ENCODE measurements at regions not wholly inside any gene's neighbourhood (a gene's known extent, or its start where the extent isn't known, plus 50 kb on each side); places are given as distances from the start of the nearest gene placed in this dataset.

DNA sequence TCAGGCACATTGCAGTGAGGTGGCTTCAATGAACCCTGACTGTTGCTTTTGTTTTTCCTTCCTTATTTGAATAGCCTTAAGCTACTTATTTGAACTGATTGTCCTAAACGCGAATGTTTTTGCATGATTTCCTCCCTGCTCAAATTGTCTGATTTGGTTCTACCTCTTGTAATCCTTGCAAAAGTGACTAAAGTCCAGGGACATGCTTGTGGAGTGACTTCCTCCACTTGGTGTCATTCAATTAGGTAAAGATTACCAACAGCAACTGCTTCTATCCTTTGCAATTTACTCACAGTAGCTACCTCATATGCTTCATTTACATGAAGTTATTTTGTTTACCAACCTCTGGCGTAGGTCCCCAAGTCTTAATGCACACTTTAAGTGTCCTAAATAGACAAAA is 295.9 kb upstream of the TMEM229A start:
- no peak overlapping the region for H3K27ac ChIP-seq
- H3K4me3 ChIP-seq, result no peak overlapping the region
- no peaks in the 10 kb centered on the region for H3K36me3 ChIP-seq
- peaks cover 0 to 2% (median 0%) of the 10 kb centered on the region in 12 donors for H3K9me3 ChIP-seq
- no peak for TF ChIP-seq POLR2A (IDR thresholded peaks at IDR 0.05)
- TF ChIP-seq, protein P1, sequence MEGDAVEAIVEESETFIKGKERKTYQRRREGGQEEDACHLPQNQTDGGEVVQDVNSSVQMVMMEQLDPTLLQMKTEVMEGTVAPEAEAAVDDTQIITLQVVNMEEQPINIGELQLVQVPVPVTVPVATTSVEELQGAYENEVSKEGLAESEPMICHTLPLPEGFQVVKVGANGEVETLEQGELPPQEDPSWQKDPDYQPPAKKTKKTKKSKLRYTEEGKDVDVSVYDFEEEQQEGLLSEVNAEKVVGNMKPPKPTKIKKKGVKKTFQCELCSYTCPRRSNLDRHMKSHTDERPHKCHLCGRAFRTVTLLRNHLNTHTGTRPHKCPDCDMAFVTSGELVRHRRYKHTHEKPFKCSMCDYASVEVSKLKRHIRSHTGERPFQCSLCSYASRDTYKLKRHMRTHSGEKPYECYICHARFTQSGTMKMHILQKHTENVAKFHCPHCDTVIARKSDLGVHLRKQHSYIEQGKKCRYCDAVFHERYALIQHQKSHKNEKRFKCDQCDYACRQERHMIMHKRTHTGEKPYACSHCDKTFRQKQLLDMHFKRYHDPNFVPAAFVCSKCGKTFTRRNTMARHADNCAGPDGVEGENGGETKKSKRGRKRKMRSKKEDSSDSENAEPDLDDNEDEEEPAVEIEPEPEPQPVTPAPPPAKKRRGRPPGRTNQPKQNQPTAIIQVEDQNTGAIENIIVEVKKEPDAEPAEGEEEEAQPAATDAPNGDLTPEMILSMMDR (IDR thresholded peaks at IDR 0.05), result no peak
- intact Hi-C loops (cut with DNase I), result no loop called here
- WGBS, 4 donors, result 54 to 67% (median 58%) methylated on average over 3 of the region's 3 CpGs
- ATAC-seq (no peak), DNase-seq (no peak)
- no peaks in the 10 kb centered on the region for H3K27me3 ChIP-seq
- no peaks in the 10 kb centered on the region for H3K4me1 ChIP-seq

DNA sequence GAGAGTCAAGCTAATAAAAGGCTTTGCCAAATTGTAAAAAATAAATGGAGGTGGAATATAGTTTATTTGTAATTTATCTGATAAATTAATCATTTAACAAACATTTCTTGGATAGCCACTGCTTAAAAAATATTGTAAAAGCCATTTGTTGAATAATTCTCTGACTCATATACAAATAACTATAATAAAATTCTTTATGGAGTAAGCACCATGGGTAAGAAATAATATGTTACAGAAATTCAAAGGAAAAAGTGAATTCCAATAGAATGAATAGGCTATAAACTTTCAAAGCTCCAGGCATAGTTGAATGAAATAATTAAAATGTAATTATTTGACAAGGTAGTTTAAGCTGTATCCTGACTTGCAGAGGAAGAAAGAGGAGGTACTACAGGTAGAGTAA is 291.4 kb upstream of the TMEM229A start:
- no peak overlapping the region for H3K4me3 ChIP-seq
- H3K9me3 ChIP-seq, result no peaks in the 10 kb centered on the region
- TF ChIP-seq, protein P1 (IDR thresholded peaks at IDR 0.05), result no peak
- TF ChIP-seq POLR2A (IDR thresholded peaks at IDR 0.05), result no peak
- DNase-seq (no peak), ATAC-seq (no peak)
- H3K36me3 ChIP-seq, result no peaks in the 10 kb centered on the region
- no peaks in the 10 kb centered on the region for H3K27me3 ChIP-seq
- no peak overlapping the region for H3K27ac ChIP-seq
- intact Hi-C loops (cut with DNase I), result no loop called here
- H3K4me1 ChIP-seq, result no peaks in the 10 kb centered on the region

DNA sequence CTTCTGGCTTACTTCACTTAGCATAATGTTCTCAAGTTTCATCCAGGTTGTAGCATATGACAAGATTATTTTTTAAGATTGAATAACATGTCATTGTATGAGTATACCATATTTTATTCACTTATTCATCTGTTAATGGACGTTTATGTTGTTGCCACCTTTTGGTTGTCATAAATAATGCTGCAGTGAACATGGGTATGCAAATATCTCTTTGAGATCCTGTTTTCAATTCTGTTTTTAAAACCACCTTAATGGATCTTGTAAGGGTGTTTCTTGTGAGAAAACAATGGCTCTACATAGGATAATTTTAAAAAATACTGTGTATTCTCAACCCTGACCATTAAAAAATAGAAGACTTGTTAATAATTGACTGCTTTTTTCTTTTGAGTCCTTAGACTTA is 290.7 kb upstream of the TMEM229A start:
- 25 to 36% (median 31%) methylated on average over 1 of the region's 1 CpG for WGBS, 4 donors
- H3K27ac ChIP-seq, result no peak overlapping the region
- H3K36me3 ChIP-seq, result no peaks in the 10 kb centered on the region
- intact Hi-C loops (cut with DNase I), result no loop called here
- no peaks in the 10 kb centered on the region for H3K27me3 ChIP-seq
- H3K4me1 ChIP-seq, result no peaks in the 10 kb centered on the region
- DNase-seq, result no peak
- ATAC-seq, result no peak
- no peak overlapping the region for H3K4me3 ChIP-seq
- no peak for TF ChIP-seq POLR2A (IDR thresholded peaks at IDR 0.05)
- TF ChIP-seq, protein P1 (IDR thresholded peaks at IDR 0.05), result no peak
- H3K9me3 ChIP-seq, result no peaks in the 10 kb centered on the region

DNA sequence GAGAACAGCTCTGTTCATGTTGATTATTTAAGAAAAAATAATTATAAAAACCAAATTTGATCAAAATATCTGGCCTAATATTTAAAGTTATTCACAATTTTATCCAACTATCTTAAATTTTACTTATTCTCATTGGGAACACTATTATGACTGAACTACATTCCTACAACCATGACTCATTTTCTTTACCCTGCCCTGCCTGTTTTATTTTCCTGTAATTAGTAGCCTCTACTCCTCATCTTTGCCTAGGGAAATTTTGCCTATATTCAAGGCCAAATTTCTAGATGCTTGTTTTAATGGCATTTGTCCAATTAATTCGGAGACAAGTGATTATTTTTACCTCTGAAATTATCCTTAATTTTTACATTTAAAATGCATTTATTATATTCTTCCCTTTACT is 289.7 kb upstream of the TMEM229A start:
- no peak for TF ChIP-seq POLR2A (IDR thresholded peaks at IDR 0.05)
- TF ChIP-seq, protein P1 (IDR thresholded peaks at IDR 0.05), result no peak
- Histone ChIP-seq H3K27ac (no peak overlapping the region), H3K4me1 (no peaks in the 10 kb centered on the region), H3K36me3 (no peaks in the 10 kb centered on the region), H3K4me3 (no peak overlapping the region), H3K27me3 (no peaks in the 10 kb centered on the region), H3K9me3 (no peaks in the 10 kb centered on the region)
- DNase-seq (no peak), ATAC-seq (no peak)
- intact Hi-C loops (cut with DNase I), result no loop called here
- 73 to 82% (median 78%) methylated on average over 1 of the region's 1 CpG for WGBS, 4 donors
